ENCODE measurements at regions not wholly inside any gene's neighbourhood (a gene's known extent, or its start where the extent isn't known, plus 50 kb on each side); places are given as distances from the start of the nearest gene placed in this dataset.

GRCh38 chr5:165705960-165706359, 2200.5 kb downstream of the MAT2B start:
- H3K4me3 Mint-ChIP-seq = no peak overlapping the region

DNA sequence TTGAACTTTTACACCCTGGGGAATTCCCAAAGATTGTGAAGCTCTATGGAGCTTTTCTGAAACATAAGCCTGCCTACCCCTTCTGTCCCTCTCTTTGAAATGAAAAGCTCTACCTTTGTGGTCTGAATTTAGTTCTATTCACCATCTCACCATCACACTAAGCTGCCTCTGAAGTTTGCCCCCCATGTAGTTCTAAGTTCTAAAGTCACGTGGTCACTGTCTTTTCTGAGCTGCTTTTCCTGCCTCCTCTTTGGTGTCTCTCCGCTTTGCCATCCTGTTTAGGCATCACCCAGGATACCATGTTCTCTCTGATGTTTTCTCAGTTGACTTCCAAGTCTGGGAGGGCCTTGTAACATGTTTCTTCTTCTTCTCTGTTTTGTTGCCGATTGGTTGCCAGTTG, 2206.6 kb downstream of the MAT2B start:
- Mint-ChIP-seq H3K4me3 (no peak overlapping the region), H3K4me1 (no peaks in the 10 kb centered on the region)

More at GRCh38 chr5:165705960-165706359, 2200.5 kb downstream of the MAT2B start:
- WGBS, 2 experiments (ENCODE audit: insufficient coverage in 1 of 2, insufficient read length in 1 of 2) = 80 to 92% methylated on average over 1 of the region's 1 CpG
- Histone ChIP-seq H3K36me3 (ENCODE audit: control insufficient read depth, insufficient read depth, low read length) (no peaks in the 10 kb centered on the region), H3K9ac (ENCODE audit: extremely low read depth, low read length, poor library complexity, severe bottlenecking) (no peak overlapping the region), H3K4me3 (ENCODE audit: low read length) (no peak overlapping the region), H3K27ac (ENCODE audit: low read depth, low read length) (no peak overlapping the region), H3K27me3 (ENCODE audit: control insufficient read depth, insufficient read depth, low read length, poor library complexity, severe bottlenecking) (no peaks in the 10 kb centered on the region), H3K4me1 (ENCODE audit: control insufficient read depth, insufficient read depth, low read length) (no peaks in the 10 kb centered on the region), H3K9me3 (ENCODE audit: control insufficient read depth, low read length) (no peaks in the 10 kb centered on the region)
- H3K9me3 Mint-ChIP-seq = no peaks in the 10 kb centered on the region
- TF ChIP-seq CTCF (conservative IDR thresholded peaks at IDR 0.05) = no peak
- no peaks in the 10 kb centered on the region for H3K4me1 Mint-ChIP-seq
- no peaks in the 10 kb centered on the region for H3K36me3 Mint-ChIP-seq (ENCODE audit: low read depth)
- H3K27me3 Mint-ChIP-seq (ENCODE audit: insufficient read depth) = no peaks in the 10 kb centered on the region
- H3K27ac Mint-ChIP-seq = no peak overlapping the region
- no peak for DNase-seq

GRCh38 chr5:165714598-165714997, 2209.2 kb downstream of the MAT2B start:
- Mint-ChIP-seq H3K4me3 (no peak overlapping the region), H3K9me3 (no peaks in the 10 kb centered on the region), H3K27me3 (ENCODE audit: insufficient read depth) (no peaks in the 10 kb centered on the region), H3K27ac (no peak overlapping the region), H3K4me1 (no peaks in the 10 kb centered on the region), H3K36me3 (ENCODE audit: low read depth) (no peaks in the 10 kb centered on the region)
- DNase-seq = no peak
- 92% methylated on average over 1 of the region's 1 CpG; no CpG with 5 or more reads in 1 of the 2 experiments for WGBS, 2 experiments (ENCODE audit: insufficient coverage in 1 of 2, insufficient read length in 1 of 2)
- no peak overlapping the region for H3K4me3 ChIP-seq (ENCODE audit: low read length)
- no peak for TF ChIP-seq CTCF (conservative IDR thresholded peaks at IDR 0.05)
- no peaks in the 10 kb centered on the region for H3K36me3 ChIP-seq (ENCODE audit: control insufficient read depth, insufficient read depth, low read length)
- no peak overlapping the region for H3K27ac ChIP-seq (ENCODE audit: low read depth, low read length)
- no peaks in the 10 kb centered on the region for H3K27me3 ChIP-seq (ENCODE audit: control insufficient read depth, insufficient read depth, low read length, poor library complexity, severe bottlenecking)
- H3K9me3 ChIP-seq (ENCODE audit: control insufficient read depth, low read length) = peaks cover 5% of the 10 kb centered on the region
- H3K9ac ChIP-seq (ENCODE audit: extremely low read depth, low read length, poor library complexity, severe bottlenecking) = no peak overlapping the region
- H3K4me1 ChIP-seq (ENCODE audit: control insufficient read depth, insufficient read depth, low read length) = no peaks in the 10 kb centered on the region

More for the DNA sequence above, 2206.6 kb downstream of the MAT2B start:
- WGBS, 2 experiments (ENCODE audit: insufficient coverage in 1 of 2, insufficient read length in 1 of 2) = 77 to 84% methylated on average over 2 to 3 of the region's 3 CpGs
- Histone ChIP-seq H3K4me3 (ENCODE audit: low read length) (no peak overlapping the region), H3K4me1 (ENCODE audit: control insufficient read depth, insufficient read depth, low read length) (no peaks in the 10 kb centered on the region), H3K36me3 (ENCODE audit: control insufficient read depth, insufficient read depth, low read length) (no peaks in the 10 kb centered on the region), H3K9ac (ENCODE audit: extremely low read depth, low read length, poor library complexity, severe bottlenecking) (no peak overlapping the region), H3K9me3 (ENCODE audit: control insufficient read depth, low read length) (no peaks in the 10 kb centered on the region), H3K27me3 (ENCODE audit: control insufficient read depth, insufficient read depth, low read length, poor library complexity, severe bottlenecking) (no peaks in the 10 kb centered on the region), H3K27ac (ENCODE audit: low read depth, low read length) (no peak overlapping the region)
- H3K27ac Mint-ChIP-seq = no peak overlapping the region
- H3K36me3 Mint-ChIP-seq (ENCODE audit: low read depth) = no peaks in the 10 kb centered on the region
- no peaks in the 10 kb centered on the region for H3K27me3 Mint-ChIP-seq (ENCODE audit: insufficient read depth)
- no peaks in the 10 kb centered on the region for H3K9me3 Mint-ChIP-seq
- no peak for DNase-seq
- no peak for TF ChIP-seq CTCF (conservative IDR thresholded peaks at IDR 0.05)

Data from endodermal cell (in vitro differentiated cells).